LNCAP (cell line): ENCODE measurements at regions not wholly inside any gene's neighbourhood (a gene's known extent, or its start where the extent isn't known, plus 50 kb on each side); places are given as distances from the start of the nearest gene placed in this dataset.

ENCODE experiments used
- TF ChIP-seq, protein P1 (sequence below): fragments of 450-650 bp; IDR thresholded peaks from 2 replicates; pipeline ENCODE4 v1.5.1; 2017; ENCODE audit warnings: mild to moderate bottlenecking

DNA sequence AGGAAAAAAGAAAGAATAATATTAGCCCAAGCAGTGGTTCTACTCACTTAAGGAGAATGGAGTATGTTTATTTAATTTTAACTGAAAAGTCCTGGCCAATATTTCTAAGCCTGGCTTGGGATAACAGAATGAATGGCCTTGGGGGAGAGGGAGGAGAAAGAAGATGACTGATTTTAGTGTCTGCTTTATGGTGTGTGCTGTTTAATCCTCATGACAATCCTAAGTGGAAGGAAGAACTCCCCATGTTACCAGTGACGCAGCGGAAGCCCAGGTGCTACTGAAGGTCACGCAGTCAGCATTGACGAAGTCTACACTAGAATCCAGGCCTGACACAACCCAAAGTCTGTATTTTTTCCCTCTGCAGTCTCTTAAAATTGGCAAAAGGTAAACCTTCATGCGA lies 50.5 kb downstream of the PALM2AKAP2 start:
- TF ChIP-seq, protein P1, sequence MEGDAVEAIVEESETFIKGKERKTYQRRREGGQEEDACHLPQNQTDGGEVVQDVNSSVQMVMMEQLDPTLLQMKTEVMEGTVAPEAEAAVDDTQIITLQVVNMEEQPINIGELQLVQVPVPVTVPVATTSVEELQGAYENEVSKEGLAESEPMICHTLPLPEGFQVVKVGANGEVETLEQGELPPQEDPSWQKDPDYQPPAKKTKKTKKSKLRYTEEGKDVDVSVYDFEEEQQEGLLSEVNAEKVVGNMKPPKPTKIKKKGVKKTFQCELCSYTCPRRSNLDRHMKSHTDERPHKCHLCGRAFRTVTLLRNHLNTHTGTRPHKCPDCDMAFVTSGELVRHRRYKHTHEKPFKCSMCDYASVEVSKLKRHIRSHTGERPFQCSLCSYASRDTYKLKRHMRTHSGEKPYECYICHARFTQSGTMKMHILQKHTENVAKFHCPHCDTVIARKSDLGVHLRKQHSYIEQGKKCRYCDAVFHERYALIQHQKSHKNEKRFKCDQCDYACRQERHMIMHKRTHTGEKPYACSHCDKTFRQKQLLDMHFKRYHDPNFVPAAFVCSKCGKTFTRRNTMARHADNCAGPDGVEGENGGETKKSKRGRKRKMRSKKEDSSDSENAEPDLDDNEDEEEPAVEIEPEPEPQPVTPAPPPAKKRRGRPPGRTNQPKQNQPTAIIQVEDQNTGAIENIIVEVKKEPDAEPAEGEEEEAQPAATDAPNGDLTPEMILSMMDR, result no peak

DNA sequence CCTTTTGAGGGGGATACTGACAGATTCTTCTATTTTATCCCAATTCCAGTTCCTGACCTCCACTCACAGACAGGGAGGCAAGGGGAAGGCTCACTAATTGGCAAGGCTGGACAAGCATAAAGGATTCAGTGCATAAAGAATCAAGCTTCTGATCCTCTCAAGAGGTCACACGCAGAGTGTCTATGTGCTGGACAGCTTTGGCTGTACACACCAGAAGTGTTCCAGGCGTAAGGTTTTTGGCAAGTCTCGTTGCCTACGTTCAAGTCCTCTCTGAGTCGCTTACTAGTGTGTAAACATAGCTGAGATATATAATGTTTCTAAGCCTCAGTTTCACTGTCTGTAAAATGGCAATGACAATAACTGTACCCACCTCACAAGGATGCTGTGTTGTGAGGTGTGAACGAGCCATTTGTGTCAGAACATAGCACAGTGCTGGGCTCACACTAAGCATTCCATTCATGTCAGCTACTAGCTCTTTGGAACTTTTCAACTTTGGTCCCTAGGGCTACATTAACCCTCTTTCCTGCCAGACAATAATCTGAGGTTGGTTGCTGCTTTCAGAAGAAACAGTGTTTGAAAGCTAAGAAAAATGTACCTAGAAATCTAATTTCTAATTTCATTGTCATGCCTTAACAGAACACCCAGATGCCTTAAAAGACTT lies 52.1 kb downstream of the PALM2AKAP2 start:
- TF ChIP-seq, protein P1, result no peak

DNA sequence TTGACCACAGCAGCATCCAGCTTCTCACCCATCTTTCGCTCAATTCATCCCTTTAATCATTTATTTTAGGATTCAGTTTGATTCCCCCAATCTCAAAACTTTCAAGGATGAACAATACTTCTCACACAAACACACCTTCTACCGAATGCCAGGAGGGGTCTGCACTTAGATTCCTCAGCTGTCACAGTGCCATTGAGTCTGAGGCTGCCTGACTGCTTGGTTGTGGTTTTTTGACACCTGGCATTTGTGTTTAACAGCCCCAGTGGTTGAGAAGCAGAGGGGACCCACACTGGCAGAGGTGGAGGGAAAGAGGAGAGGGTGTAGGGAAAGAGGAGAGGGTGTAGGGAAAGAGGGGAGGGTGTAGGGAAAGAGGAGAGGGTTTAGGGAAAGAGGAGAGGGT lies 54.9 kb downstream of the PALM2AKAP2 start:
- TF ChIP-seq, protein P1, result no peak

DNA sequence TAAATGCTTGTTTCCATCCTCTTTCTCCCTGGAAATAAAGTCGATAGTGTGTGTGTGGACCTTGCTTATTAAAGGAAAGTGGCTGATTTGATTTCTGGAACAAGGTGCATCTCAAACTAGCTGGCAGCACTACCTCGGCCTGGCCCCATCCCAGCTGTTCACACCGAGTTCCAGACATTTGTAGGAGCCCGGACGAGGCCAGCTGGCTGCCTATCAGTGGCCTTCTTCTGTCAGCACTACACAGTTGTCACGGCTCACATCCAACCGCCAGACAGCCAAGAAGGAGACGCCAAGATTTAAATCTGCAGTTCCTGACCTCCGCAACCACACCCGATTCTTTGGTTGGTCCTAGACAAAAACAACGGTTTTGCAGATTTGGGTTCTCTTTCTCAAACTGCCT lies 63.6 kb downstream of the PALM2AKAP2 start:
- TF ChIP-seq, protein P1, result no peak

DNA sequence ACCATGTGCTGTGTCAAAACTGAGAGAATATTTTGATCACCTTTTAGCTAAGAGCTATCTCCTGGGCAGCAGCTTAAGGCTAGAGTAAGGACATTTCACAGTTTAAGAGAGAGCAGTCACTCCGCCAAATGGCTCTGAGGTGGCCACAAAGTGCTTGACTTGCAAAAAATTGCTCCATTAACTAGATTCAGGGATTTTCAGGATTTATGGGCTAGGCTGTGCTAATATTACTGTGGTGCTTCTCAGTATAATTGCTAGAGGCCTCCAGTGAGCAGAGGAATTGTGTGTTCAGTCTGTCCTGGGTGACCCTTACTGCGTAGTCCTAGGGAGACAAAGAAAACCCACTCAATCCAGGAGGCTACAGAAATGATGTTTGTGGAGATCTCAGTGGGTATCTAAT lies 65.2 kb downstream of the PALM2AKAP2 start:
- TF ChIP-seq, protein P1, result no peak

DNA sequence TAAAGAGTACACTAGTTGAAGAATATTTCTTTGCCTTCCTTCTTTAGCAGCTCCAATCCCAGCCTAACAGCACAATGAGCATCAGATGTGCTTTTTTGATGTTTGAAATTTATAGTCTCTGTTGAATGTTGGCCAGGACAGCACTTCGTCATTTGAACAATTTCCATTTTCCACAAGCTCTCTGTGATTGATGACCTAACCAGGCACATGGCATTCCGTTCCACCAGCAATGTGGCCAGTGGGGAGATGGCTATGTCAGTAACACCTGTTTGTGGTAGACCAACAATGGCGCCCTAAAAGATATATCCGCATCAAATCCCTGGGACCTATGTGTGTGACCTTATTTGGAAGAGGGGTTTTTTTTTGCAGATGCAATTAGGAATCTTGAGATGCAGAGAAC lies 66.8 kb downstream of the PALM2AKAP2 start:
- TF ChIP-seq, protein P1, result no peak

DNA sequence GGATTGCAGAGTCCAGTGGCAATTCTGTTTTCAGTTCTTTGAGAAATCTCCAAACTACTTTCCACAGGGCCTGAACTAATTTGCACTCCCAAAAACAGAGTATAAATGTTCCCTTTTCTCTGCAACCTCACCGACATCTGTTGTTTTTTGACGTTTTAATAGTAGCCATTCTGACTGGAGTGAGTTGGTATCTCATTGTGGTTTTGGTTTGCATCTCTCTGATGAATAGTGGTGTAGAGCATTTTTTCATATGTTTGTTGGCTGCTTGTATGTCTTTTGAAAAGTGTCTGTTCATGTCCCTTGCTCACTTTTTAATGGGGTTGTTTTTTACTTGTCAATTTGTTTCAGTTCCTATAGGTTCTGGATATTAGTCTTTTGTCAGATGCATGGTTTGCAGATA lies 72.6 kb downstream of the PALM2AKAP2 start:
- TF ChIP-seq, protein P1, result no peak

DNA sequence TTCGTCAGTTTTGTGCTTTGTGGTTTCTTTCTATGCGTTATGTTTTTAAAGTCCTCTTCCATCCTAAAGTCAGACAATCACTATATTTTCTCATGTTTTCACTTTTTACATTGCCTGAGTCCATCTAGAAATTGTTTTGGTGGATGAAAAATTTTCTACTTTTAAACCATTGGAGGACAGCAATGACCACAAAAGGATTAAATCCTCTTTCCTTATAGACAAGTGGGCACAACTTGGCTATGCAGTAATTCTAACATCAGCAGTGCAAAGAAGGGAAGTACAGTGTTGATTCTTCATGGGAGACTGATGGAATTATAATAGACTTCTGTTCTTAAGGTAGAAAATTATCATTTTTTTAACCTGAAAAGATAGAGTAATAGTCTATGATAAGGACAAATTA lies 75.5 kb downstream of the PALM2AKAP2 start:
- TF ChIP-seq, protein P1, result no peak
